ENCODE measurements at regions not wholly inside any gene's neighbourhood (a gene's known extent, or its start where the extent isn't known, plus 50 kb on each side); places are given as distances from the start of the nearest gene placed in this dataset.

DNA sequence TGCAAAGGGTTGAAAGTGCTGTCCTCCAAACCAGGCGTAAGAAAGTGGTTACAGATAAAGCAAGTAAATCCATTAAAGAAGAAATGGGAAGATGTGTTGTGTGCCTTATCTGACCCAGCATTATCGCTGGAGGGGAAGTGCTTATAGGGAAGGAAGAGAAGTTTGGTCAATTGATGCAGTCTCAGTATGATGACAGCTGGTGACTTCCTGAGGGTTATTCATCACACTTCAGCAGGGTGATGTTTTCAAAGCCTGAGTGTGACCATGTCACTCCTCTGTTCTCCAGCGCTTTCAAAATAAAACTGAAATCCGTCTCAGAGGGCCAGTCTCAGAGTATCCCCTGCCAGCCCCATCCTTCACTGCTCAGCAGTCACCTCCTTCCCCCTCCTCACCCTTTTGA lies 505.4 kb upstream of the RBFOX1 start:
- TF ChIP-seq, protein P1, sequence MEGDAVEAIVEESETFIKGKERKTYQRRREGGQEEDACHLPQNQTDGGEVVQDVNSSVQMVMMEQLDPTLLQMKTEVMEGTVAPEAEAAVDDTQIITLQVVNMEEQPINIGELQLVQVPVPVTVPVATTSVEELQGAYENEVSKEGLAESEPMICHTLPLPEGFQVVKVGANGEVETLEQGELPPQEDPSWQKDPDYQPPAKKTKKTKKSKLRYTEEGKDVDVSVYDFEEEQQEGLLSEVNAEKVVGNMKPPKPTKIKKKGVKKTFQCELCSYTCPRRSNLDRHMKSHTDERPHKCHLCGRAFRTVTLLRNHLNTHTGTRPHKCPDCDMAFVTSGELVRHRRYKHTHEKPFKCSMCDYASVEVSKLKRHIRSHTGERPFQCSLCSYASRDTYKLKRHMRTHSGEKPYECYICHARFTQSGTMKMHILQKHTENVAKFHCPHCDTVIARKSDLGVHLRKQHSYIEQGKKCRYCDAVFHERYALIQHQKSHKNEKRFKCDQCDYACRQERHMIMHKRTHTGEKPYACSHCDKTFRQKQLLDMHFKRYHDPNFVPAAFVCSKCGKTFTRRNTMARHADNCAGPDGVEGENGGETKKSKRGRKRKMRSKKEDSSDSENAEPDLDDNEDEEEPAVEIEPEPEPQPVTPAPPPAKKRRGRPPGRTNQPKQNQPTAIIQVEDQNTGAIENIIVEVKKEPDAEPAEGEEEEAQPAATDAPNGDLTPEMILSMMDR (IDR thresholded peaks at IDR 0.05; ENCODE audit: low read depth, low read length): no peak
- no peak for TF ChIP-seq POLR2A (IDR thresholded peaks at IDR 0.05; ENCODE audit: extremely low read depth, insufficient read length)
- TF ChIP-seq, protein P2, sequence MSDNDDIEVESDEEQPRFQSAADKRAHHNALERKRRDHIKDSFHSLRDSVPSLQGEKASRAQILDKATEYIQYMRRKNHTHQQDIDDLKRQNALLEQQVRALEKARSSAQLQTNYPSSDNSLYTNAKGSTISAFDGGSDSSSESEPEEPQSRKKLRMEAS (IDR thresholded peaks at IDR 0.05; ENCODE audit: low read depth, low read length): no peak
- no peak for TF ChIP-seq MYC (IDR thresholded peaks at IDR 0.05; ENCODE audit: low read depth, low read length)
